GM21360 (cell line): ENCODE measurements at regions not wholly inside any gene's neighbourhood (a gene's known extent, or its start where the extent isn't known, plus 50 kb on each side); places are given as distances from the start of the nearest gene placed in this dataset.
"Not testable (repeated sequence)": the region's sequence is repeated elsewhere in the genome, so short reads cannot be mapped to it uniquely, and the experiment has no call there.

Experiments used
- ATAC-seq: cut with Tn5 transposase; IDR thresholded peaks from one replicate; pipeline ENCODE4 v1.9.1; 2021; ENCODE audit warnings: mild to moderate bottlenecking, moderate library complexity; ENCODE audit not compliant: unreplicated experiment

DNA sequence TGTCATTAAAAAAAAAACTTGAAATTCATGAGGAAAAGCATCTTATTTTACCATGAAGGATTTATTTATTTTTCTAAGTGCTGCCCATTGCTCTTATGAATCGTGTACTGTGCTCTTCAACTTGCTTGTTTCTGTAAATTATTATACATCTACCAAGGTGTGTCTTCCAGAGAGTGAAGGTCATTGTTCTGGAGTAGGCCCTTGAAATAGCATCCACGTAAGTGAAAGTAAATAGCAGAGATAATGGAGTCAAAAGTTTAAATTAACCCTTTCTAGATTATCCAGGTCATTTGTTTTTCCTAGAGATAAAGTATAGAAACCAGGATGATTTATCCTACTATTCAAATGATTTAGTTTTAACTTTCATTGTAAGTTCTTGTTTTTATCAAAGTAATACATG is 473.1 kb downstream of the DIRAS2 start:
- ATAC-seq: no peak

DNA sequence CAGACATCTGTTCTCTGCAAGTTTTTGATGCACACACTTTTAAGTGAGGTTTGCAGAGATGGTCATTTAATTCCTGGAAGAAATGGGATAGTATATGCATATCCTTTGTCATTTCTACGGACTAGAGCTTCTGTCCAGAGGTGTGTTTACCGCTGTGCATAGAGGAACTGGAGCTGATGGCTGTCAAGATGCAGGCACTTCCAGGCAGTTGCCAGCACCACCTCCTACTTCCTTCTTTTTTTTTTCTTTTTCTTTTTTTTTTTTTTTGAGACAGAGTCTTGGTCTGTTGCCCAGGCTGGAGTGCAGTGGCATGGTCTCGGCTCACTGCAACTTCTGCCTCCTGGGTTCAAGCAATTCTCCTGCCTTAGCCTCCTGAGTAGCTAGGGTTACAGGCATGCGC is 468.7 kb downstream of the DIRAS2 start:
- ATAC-seq: not testable (repeated sequence)

DNA sequence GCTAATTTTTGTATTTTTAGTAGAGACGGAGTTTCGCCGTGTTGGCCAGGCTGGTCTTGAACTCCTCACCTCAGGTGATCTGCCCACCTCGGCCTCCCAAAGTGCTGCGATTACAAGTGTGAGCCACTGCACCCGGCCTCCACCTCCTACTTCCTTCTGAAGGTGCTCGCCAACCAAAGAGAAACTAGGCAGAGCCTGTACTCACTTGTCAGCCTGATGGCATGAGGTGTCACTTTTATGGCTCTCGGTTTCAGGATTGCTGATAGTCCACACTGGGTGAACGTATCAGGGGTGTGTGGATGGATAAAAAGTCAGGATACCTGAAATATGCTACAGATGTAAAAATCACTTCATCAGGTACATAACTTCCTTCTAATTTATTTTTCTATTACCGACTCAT is 468.3 kb downstream of the DIRAS2 start:
- not testable (repeated sequence) for ATAC-seq

- no peak for ATAC-seq
Observed at GRCh38 chr9:90175257-90175656, 467.4 kb downstream of the DIRAS2 start.

GRCh38 chr9:90175865-90176264 is 466.8 kb downstream of the DIRAS2 start:
- ATAC-seq: no peak

DNA sequence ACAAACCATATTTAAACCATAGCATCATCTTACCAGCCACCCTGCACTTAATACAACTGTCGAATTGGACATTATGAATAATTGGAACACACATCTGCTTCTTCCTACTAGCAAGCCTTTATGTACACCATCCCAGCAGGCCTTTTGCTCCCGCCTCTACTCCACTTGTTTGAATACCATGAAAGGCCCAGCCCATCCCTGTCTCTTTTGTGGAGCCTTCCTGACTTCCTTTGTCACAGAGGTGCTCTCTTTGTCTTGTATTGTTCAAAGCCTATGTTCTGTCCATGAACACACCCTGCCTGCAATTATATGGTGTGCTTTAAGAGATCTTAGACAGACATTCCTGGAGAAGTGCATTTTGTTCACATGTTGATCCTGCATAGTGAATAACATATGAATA is 465.7 kb downstream of the DIRAS2 start:
- ATAC-seq: no peak

GRCh38 chr9:90180381-90180780 is 462.2 kb downstream of the DIRAS2 start:
- no peak for ATAC-seq

DNA sequence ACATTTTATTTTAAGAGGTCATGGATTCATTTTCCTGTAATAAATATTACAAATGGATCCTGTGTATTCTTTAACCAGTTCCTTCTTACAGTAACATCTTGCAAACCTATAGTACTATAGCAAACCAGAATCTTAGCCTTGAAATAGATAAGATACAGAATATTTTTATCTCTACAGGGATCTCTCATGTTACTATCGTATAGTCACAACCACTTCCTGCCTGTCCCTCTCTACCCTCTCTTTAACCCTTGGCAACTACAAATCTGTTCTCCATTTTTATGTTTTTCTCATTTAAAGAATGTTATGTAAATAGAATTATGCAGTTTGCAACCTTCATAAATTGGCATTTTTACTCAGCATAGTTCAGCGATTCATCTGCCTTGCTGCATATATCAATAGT is 454.0 kb downstream of the DIRAS2 start:
- peak; percentile 25 for ATAC-seq

DNA sequence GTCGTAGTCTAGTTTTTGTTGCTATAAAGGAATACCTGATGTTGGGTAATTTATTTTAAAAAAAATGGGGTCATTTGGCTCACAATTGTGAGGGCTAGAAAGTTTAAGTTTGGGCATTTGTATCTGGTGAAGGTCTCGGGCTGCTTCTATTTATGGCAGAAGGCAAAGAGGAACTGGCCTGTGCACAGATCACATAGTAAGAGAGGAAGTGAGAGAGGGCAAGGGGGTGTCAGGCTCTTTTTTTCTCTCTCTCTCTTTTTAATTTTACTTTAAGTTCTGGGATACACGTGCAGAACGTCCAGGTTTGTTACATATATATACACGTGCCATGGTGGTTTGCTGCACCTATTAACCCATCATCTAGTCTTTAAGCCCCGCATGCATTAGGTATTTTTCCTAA is 453.3 kb downstream of the DIRAS2 start:
- ATAC-seq: peak; percentile 83

GRCh38 chr9:90192465-90192864 is 450.2 kb downstream of the DIRAS2 start:
- ATAC-seq: not testable (repeated sequence)

DNA sequence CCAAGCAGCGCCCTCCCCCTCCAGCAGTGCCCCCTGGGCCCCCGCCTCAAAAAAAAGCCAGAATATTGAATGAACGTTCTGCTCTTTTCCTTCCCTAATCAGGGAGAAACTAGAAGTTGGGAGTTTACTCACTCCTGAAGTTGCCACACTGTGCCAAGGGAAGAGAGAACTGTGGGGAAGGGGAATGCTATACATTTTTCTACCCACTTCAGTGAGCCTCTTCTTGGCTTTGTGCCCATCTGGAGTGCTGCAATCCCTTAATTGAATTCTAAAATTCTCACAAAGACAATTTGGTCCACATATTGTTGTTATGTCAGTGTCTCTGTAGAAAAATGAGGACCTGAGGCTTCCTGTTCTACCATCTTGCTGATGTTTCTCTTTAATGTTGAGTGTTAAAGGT is 443.7 kb downstream of the DIRAS2 start:
- ATAC-seq: no peak

- no peak for ATAC-seq
Observed at GRCh38 chr9:90201766-90202165, 440.9 kb downstream of the DIRAS2 start.

- ATAC-seq: no peak
Observed at GRCh38 chr9:90204128-90204831, 438.3 kb downstream of the DIRAS2 start.

DNA sequence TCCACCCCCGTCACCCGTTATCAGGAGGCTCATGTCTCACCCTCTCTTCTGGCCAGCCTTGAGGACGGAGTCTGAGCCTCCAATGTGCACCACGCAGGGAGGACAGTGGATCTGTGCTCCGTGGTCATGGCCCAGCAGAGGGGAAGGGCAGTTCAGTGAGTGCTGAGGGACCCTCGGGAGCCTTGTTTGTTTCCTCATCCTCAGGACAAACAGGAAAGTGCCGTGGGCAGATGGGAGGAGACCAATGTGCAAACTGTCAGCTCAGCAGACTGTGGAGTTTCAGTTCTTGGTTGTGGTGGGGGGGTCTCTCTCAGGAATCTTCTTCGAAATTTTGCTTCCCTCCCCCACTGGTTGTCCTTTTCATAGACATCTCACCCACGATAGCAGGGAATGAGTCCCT is 429.6 kb downstream of the DIRAS2 start:
- not testable (repeated sequence) for ATAC-seq

GRCh38 chr9:90219548-90220118 is 423.0 kb downstream of the DIRAS2 start:
- ATAC-seq: no peak

- ATAC-seq: not testable (repeated sequence)
Observed at GRCh38 chr9:90221899-90222298, 420.7 kb downstream of the DIRAS2 start.

DNA sequence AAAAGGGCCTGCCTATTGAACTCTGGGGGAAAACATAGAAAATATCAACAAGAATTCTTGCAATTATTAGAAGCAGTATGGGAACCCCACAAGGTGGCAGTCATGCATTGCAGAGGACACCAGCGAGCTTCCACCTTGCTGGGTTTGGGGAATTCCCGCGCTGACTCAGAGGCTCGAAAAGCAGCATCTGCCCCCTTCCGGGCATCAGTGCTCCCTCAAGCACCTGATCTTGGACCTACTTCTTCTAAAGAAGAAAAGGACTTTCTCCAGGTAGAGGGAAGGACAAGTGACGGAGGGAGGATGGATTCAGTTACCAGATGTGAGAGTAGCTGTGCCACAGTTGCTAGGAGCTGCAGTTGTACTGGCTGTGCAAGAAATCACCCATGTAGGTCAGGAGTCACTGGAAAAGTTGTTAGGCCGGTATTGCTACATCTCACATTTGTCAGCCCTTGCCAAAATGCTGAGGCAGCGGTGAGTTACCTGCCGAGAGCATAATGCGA is 415.7 kb downstream of the DIRAS2 start:
- ATAC-seq: not testable (repeated sequence)

DNA sequence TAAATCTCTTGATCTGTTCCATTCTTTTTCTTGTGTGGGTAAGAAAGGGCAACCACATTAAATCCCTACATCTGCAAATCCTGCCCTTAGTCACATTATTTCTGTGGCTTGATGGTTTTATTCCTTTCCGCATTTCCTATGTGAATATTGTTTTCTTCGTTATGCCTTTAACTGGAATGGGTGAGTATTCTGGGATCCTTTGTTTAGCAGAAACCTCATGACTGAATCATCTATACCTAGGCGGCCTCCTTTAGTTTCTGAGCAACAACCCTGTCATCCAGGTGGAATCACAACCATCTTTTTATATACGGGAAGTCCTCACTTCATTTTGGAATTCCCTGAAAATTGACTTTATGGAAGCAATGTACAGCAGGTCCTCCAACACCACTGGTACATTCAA is 409.5 kb downstream of the DIRAS2 start:
- ATAC-seq: not testable (repeated sequence)

GRCh38 chr9:90240541-90240940 is 402.1 kb downstream of the DIRAS2 start:
- no peak for ATAC-seq

DNA sequence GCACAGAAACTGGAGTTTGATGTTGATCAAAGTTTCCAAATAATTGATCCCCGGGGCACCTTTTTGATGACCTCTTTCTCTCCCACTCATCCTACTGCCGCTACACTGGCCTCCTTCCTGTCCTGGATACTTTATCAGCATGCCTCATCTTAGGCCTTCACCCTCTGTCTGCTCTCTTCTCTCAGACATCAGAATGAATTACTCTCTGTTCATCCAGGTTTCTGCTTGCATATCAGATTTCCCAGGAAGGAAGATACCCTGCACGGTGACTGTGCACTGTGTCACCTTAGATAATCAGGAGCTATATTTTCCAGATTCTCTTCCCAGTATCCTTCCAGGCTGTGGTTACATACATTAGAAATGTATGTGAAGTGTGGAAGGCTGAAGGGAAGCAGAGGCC is 397.0 kb downstream of the DIRAS2 start:
- no peak for ATAC-seq

- ATAC-seq: no peak
Observed at GRCh38 chr9:90249094-90249493, 393.5 kb downstream of the DIRAS2 start.

GRCh38 chr9:90251316-90251715 is 391.3 kb downstream of the DIRAS2 start:
- ATAC-seq: no peak

GRCh38 chr9:90256345-90256744 is 386.3 kb downstream of the DIRAS2 start:
- ATAC-seq: no peak
